ENCODE measurements at regions not wholly inside any gene's neighbourhood (a gene's known extent, or its start where the extent isn't known, plus 50 kb on each side); places are given as distances from the start of the nearest gene placed in this dataset.
"Not testable (repeated sequence)": the region's sequence is repeated elsewhere in the genome, so short reads cannot be mapped to it uniquely, and the experiment has no call there.

DNA sequence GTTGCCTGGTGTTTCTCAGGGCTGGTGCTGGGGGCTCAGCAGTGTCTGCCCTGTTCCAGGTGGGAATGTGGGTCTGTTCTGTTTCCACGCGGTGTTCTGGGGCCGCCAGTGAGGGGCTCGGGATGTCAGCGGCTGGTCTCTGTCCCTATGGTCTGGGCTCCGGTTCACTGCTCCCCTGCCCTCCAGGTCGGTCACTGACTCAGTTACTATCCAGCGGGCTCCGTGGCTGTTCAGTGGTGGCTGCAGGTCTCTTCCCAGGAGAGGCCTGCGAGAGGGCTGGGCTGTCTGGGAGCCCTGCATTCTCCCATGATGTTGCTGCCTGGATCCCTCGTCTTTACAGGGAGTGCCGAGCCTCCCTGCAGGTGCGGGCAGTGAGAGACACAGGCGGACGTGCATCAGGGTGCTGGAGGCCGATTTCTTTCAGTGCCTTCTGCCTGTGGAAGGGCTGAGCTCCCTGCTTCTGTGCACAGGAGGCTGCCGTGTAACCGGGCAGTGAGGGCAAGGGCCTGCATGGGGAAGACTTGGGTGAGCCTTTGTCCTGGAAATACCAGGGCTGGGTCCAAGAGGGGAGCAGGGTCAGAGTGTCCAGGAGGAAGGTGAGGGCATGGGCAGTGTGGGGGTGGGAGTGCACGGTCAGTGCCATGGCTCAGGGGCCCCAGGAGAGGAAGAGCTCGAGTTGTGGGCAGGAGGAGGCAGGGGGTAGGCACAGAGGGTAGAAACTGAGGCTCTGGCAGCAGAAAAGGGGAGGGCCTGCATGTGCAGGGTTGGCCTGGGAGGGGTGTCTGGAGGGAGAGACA lies 391.0 kb downstream of the TMEM121 start:
- DNase-seq (ENCODE audit: low read depth in 2 of 2) = not testable (repeated sequence)

GRCh38 chr14:105917933-105918436 lies 391.6 kb downstream of the TMEM121 start:
- DNase-seq (ENCODE audit: low read depth in 2 of 2) = no peak

DNA sequence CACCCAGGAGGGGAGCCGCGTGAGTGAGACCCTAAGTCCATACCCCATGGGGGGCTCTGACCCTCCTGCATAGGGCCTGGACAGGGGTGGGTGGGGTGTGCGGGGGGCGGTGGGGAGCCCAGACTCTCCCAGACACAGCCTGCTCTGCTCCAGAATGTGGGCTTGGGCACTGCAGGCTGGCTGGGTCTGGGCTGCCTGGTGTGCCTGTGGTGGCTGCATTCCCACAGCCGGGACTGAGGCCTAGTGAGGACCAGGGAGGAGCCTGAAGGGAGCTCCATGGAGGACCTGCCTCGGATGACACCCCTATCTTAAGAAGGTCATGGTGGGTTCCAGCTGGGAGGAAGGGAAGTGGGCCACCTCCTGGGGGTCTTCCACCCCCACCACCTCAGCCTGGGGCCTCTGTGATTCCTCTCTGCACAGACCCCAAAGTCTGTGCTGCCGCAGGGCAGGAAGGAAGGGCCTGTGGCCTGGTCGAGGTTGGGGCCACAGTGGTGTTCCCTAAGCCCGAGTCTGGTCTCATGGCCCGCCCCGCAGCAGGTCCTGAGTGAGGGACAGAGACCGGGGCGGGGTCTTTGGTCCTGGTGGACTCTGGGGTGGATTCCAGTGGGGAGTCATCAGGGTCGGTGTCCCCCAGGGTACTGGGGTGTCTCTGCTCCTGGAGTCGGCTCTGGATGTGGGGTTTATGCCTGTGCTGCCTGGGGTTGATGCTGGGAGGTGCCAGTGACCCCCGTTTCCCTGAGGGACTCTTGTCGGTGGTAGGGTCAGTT lies 392.3 kb downstream of the TMEM121 start:
- no peak for DNase-seq (ENCODE audit: low read depth in 2 of 2)

DNA sequence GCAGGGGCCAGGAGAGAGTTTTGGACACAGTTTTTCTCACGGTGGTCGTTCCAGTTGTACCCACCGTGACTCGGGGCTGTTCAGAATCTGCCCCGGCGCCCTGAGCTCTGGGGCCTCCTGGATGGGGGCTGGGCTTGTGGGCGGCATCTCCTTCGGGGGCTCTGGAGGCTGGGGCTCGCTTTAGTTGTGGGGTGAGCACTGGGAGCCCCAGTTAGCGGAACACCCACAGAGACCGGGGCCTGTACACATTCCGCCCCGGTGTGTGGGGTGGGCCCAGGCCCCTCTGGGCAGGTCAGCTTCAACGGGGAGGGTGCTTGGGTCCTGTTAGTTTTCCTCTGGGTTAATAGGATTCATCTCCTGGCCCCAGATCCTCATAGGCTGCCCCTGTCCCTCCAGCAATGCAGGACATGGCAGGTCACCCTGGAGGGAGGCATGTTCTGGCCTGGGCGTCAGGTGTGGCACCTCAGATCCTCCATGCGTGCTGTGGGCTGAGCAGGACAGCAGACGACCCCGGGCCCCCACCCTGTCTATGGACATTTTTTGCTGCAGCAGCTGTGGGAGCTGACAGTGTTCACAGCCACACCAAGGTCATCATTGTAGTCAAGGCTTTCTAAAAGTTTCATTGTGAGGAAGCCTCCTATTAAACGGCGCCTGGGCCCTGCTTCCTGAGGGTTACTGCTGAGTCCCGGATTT lies 393.2 kb downstream of the TMEM121 start:
- DNase-seq (ENCODE audit: low read depth in 2 of 2) = no peak

GRCh38 chr14:105920151-105920700 lies 393.8 kb downstream of the TMEM121 start:
- DNase-seq (ENCODE audit: low read depth in 2 of 2) = not testable (repeated sequence)

- DNase-seq (ENCODE audit: low read depth in 2 of 2) = not testable (repeated sequence)
Measured at GRCh38 chr14:105920803-105921755, 394.7 kb downstream of the TMEM121 start.

GRCh38 chr14:105921781-105922180 lies 395.4 kb downstream of the TMEM121 start:
- DNase-seq (ENCODE audit: low read depth in 2 of 2) = not testable (repeated sequence)

DNA sequence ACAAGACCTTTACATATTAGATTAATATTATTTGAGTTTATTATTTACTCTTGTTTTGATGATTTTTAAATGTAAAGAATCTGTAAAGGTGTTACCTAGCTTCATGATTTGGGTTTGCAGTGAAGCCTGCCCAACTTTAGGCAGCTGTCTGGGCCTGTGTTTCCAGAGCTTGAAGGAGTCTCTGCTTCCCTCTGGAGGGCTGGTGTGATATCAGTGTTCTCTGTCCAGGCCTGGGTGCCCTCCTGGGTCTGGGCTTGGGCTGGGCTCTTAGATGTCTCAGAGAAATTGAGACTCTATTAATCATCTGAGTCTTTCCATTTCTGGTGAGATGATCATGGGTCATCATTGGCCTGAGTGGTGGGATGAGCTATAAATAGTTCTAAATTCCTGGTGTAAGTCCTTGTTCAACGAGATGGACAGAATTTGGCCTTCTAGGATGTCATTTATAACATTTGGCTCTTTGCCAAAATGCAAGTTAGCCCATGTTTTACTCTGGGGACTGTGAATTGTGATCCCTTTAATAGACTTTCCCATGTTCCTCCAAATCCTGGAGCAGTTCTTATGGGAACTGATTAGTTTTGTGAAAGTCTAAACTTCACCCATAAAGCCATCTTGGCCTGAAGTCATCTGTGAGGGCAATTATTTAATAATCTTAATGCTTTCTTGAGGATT lies 397.3 kb downstream of the TMEM121 start:
- DNase-seq (ENCODE audit: low read depth in 2 of 2) = not testable (repeated sequence)

GRCh38 chr14:105924951-105925591 lies 398.7 kb downstream of the TMEM121 start:
- no peak for DNase-seq (ENCODE audit: low read depth in 2 of 2)

GRCh38 chr14:105925615-105926372 lies 399.4 kb downstream of the TMEM121 start:
- no peak for DNase-seq (ENCODE audit: low read depth in 2 of 2)

DNA sequence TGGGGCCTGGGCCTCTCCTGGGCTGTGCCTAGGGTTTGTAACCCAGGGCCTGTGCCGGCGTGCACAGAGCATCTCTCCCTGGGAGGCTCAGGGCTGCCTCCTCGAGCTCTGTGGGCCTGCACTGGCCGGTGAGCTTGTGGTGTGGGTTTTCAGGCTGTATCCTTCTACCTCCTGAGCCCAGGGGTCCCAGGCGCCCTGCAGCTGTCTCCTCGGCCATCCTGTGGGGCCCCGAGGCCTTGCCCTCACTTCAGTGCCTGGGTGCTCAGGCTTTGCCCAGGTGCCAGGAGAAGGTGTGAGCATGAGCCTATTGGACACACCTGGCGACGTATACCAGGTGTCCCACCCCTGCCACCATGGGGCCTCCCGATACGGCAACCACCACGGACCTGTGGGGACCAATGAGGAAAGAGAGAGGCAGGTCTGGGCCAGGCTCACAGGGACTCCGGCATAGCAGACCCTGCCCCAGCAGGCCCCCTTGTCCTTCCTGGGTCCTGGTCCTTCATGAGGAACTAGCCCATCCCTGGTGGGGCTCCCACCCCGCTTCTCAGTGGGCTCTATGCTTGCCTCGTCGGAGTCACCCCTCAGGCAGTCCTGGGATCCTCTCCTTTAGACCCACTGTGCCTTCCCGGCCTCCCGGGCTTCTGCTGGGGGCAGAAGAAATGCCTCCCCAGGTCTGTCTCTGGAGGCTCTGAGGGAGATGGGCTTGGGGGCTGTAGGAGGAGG lies 400.2 kb downstream of the TMEM121 start:
- no peak for DNase-seq (ENCODE audit: low read depth in 2 of 2)

GRCh38 chr14:105927096-105928060 lies 401.0 kb downstream of the TMEM121 start:
- DNase-seq (ENCODE audit: low read depth in 2 of 2) = no peak

- not testable (repeated sequence) for DNase-seq (ENCODE audit: low read depth in 2 of 2)
Measured at GRCh38 chr14:105928171-105929111, 402.1 kb downstream of the TMEM121 start.

DNA sequence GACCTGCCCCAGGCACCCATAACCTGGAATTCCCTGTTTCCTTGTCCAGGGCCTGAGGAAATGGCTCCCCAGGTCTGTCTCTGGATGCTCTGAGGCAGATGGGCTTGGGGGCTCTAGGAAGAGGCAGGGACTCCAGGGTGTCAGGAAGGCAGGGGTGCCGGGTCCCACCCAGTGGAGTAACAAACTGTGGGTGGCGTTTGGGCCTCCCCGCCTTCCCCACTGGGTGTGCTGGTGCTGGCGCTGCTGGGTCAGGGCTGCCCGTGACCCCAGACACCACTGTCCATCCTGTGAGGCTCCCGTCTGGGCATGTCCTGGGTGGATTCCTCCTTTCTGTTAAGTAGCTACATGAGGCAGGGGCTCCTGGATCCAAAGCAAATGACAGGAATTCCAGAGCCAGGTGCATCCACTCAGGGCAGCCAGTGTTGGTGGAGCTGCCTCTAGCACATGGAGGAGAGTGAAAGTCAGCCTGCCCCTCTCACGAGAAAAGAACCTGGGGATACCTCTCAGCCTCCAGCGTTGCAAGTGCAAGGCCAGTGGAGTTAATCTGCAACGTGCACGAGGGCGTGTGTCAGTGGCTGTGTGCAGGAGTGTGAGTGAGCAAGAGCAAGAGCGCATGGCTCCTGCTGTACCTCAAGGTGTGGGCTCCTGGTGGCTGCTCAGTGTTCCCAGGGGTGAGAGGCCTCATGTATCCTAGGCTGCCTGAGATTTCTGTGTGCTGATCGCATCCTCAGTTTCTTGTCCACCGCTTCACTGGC lies 403.1 kb downstream of the TMEM121 start:
- DNase-seq (ENCODE audit: low read depth in 2 of 2) = no peak

DNA sequence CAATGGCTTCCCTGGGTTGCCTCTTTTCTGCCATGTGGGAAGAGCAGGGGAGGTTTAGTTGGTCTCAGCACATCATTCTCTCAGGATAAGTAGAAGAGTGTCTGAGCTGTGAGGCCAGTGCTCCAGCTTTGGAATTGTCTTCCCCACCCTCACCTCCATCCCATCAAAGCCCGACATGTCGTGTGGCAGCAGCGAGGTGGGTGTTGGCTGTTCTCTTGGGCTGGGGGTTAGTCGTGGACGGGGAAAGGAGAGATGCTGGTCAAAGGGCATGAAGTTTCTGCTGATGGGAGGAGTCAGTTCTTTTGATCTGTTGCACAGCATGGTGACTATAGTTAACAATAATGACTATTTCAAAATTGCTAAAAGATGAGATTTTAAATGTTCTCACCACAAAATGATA lies 404.2 kb downstream of the TMEM121 start:
- no peak for DNase-seq (ENCODE audit: low read depth in 2 of 2)
